ENCODE measurements at regions not wholly inside any gene's neighbourhood (a gene's known extent, or its start where the extent isn't known, plus 50 kb on each side); places are given as distances from the start of the nearest gene placed in this dataset.

- Histone ChIP-seq H3K36me3 (no peaks in the 10 kb centered on the region), H3K9me3 (no peaks in the 10 kb centered on the region), H3K27ac (no peak overlapping the region), H3K4me1 (no peaks in the 10 kb centered on the region), H3K4me3 (no peak overlapping the region), H3K27me3 (no peaks in the 10 kb centered on the region)
- no peak for TF ChIP-seq POLR2A (IDR thresholded peaks at IDR 0.05)
- no peak for TF ChIP-seq CTCF (IDR thresholded peaks at IDR 0.05 in 4 of 5, conservative IDR thresholded peaks at IDR 0.05 in 1 of 5)
- intact Hi-C loops (cut with DNase I; ENCODE audit: low total_unique reads) (no loop called here), in situ Hi-C loops (cut with MboI; ENCODE audit: low sequenced_read_pairs in 4 of 4) (no loop called here)
- ATAC-seq = no peak
- no peak for DNase-seq
Measured at GRCh38 chr2:53260568-53260967, 507.0 kb upstream of the CHAC2 start.

GRCh38 chr2:53259395-53260009 lies 508.1 kb upstream of the CHAC2 start:
- H3K27me3 ChIP-seq = no peaks in the 10 kb centered on the region
- no peak overlapping the region for H3K4me3 ChIP-seq
- H3K36me3 ChIP-seq = no peaks in the 10 kb centered on the region
- no peak for DNase-seq
- in situ Hi-C loops (cut with MboI; ENCODE audit: low sequenced_read_pairs in 4 of 4) (no loop called here), intact Hi-C loops (cut with DNase I; ENCODE audit: low total_unique reads) (no loop called here)
- no peaks in the 10 kb centered on the region for H3K4me1 ChIP-seq
- no peak for ATAC-seq
- H3K9me3 ChIP-seq = no peaks in the 10 kb centered on the region
- TF ChIP-seq POLR2A (IDR thresholded peaks at IDR 0.05) (no peak), CTCF (IDR thresholded peaks at IDR 0.05 in 4 of 5, conservative IDR thresholded peaks at IDR 0.05 in 1 of 5) (no peak)
- no peak overlapping the region for H3K27ac ChIP-seq

GRCh38 chr2:53257287-53257686 lies 510.3 kb upstream of the CHAC2 start:
- Histone ChIP-seq H3K4me3 (no peak overlapping the region), H3K27ac (no peak overlapping the region), H3K36me3 (no peaks in the 10 kb centered on the region), H3K27me3 (no peaks in the 10 kb centered on the region), H3K9me3 (no peaks in the 10 kb centered on the region), H3K4me1 (no peaks in the 10 kb centered on the region)
- DNase-seq (no peak), ATAC-seq (no peak)
- in situ Hi-C loops (cut with MboI; ENCODE audit: low sequenced_read_pairs in 4 of 4) (no loop called here), intact Hi-C loops (cut with DNase I; ENCODE audit: low total_unique reads) (no loop called here)
- TF ChIP-seq CTCF (IDR thresholded peaks at IDR 0.05 in 4 of 5, conservative IDR thresholded peaks at IDR 0.05 in 1 of 5) (no peak), POLR2A (IDR thresholded peaks at IDR 0.05) (no peak)

- no peak overlapping the region for H3K27ac ChIP-seq
- intact Hi-C loops (cut with DNase I; ENCODE audit: low total_unique reads) (no loop called here), in situ Hi-C loops (cut with MboI; ENCODE audit: low sequenced_read_pairs in 4 of 4) (no loop called here)
- DNase-seq (no peak), ATAC-seq (no peak)
- no peaks in the 10 kb centered on the region for H3K4me1 ChIP-seq
- no peaks in the 10 kb centered on the region for H3K36me3 ChIP-seq
- H3K4me3 ChIP-seq = no peak overlapping the region
- H3K27me3 ChIP-seq = no peaks in the 10 kb centered on the region
- no peak for TF ChIP-seq POLR2A (IDR thresholded peaks at IDR 0.05)
- TF ChIP-seq CTCF (IDR thresholded peaks at IDR 0.05 in 4 of 5, conservative IDR thresholded peaks at IDR 0.05 in 1 of 5) = no peak
- H3K9me3 ChIP-seq = no peaks in the 10 kb centered on the region
Measured at GRCh38 chr2:53253244-53253643, 514.4 kb upstream of the CHAC2 start.

- H3K4me1 ChIP-seq = peaks cover 0 to 3% of the 10 kb centered on the region in 2 donors
- intact Hi-C loops (cut with DNase I; ENCODE audit: low total_unique reads) (no loop called here), in situ Hi-C loops (cut with MboI; ENCODE audit: low sequenced_read_pairs in 4 of 4) (no loop called here)
- H3K9me3 ChIP-seq = no peaks in the 10 kb centered on the region
- TF ChIP-seq POLR2A (IDR thresholded peaks at IDR 0.05) (no peak), CTCF (IDR thresholded peaks at IDR 0.05 in 4 of 5, conservative IDR thresholded peaks at IDR 0.05 in 1 of 5) (no peak)
- H3K36me3 ChIP-seq = no peaks in the 10 kb centered on the region
- ATAC-seq (no peak), DNase-seq (no peak)
- H3K27me3 ChIP-seq = no peaks in the 10 kb centered on the region
- H3K4me3 ChIP-seq = no peak overlapping the region
- no peak overlapping the region for H3K27ac ChIP-seq
Measured at GRCh38 chr2:53252115-53252514, 515.5 kb upstream of the CHAC2 start.

Measured in gastrocnemius medialis (tissue), 4 donors.